ENCODE measurements at regions not wholly inside any gene's neighbourhood (a gene's known extent, or its start where the extent isn't known, plus 50 kb on each side); places are given as distances from the start of the nearest gene placed in this dataset.

GRCh38 chr5:154664869-154665268 lies 90.3 kb upstream of the LARP1 start:
- intact Hi-C loops (cut with micrococcal nuclease) = no loop called here
- Histone ChIP-seq H3K9me3 (replicated peaks; ENCODE audit: control insufficient read depth, insufficient read depth, low read length) (peaks cover 1% of the 10 kb centered on the region), H3K27me3 (ENCODE audit: control insufficient read depth in 2 of 2, insufficient read depth in 2 of 2, low read length in 2 of 2) (no peaks in the 10 kb centered on the region), H3K9me1 (replicated peaks; ENCODE audit: control insufficient read depth, extremely low read depth, insufficient read depth, low read length) (no peaks in the 10 kb centered on the region), H3K4me1 (ENCODE audit: control insufficient read depth, extremely low read depth, insufficient read depth, low read length) (no peaks in the 10 kb centered on the region), H3K4me3 (replicated peaks in 1 of 3; ENCODE audit: insufficient read depth in 1 of 3, low read depth in 1 of 3, low read length in 3 of 3) (no peak overlapping the region), H2AFZ (ENCODE audit: low read depth, low read length) (no peak overlapping the region), H4K20me1 (replicated peaks; ENCODE audit: control insufficient read depth, extremely low read depth, insufficient read depth, low read length) (no peaks in the 10 kb centered on the region), H3K79me2 (ENCODE audit: control insufficient read depth, insufficient read depth, low read length) (no peaks in the 10 kb centered on the region), H3K9ac (replicated peaks; ENCODE audit: extremely low read depth, insufficient read depth, low read length) (no peak overlapping the region), H3K4me2 (ENCODE audit: insufficient read depth, low read length) (no peak overlapping the region), H3K27ac (ENCODE audit: insufficient read depth, low read depth, low read length) (no peak overlapping the region), H3K36me3 (ENCODE audit: control insufficient read depth in 2 of 2, extremely low read depth in 1 of 2, insufficient read depth in 2 of 2, low read length in 2 of 2) (no peaks in the 10 kb centered on the region)
- CTCF ChIA-PET = no interaction called here
- POLR2A ChIA-PET = no interaction called here
- no peak for TF ChIP-seq CTCF (IDR thresholded peaks at IDR 0.05; ENCODE audit: extremely low read depth in 1 of 2, insufficient read depth in 1 of 2, low read depth in 1 of 2, low read length in 2 of 2)
- TF ChIP-seq POLR2AphosphoS5 (IDR thresholded peaks at IDR 0.05; ENCODE audit: insufficient read depth, low read depth, low read length) = no peak
- no peak for TF ChIP-seq MYC (IDR thresholded peaks at IDR 0.05; ENCODE audit: low read depth, low read length)
- TF ChIP-seq POLR2A (IDR thresholded peaks at IDR 0.05; ENCODE audit: low read depth, low read length) = no peak
- no peak for TF ChIP-seq EZH2 (IDR thresholded peaks at IDR 0.05; ENCODE audit: borderline replicate concordance, low read depth, low read length, severe bottlenecking)
- TF ChIP-seq GATA2 (IDR thresholded peaks at IDR 0.05; ENCODE audit: insufficient read depth, insufficient read length, low read depth, low read length) = no peak
- no peak for TF ChIP-seq FOS (IDR thresholded peaks at IDR 0.05; ENCODE audit: borderline replicate concordance, insufficient read depth, low read length)
- TF ChIP-seq MAX (IDR thresholded peaks at IDR 0.05; ENCODE audit: insufficient read depth, insufficient read length) = no peak
- no peak for TF ChIP-seq JUN (IDR thresholded peaks at IDR 0.05; ENCODE audit: borderline replicate concordance, insufficient read depth, insufficient read length, low read depth)
- DNase-seq (ENCODE audit: low read depth, low spot score) (no peak), FAIRE-seq (no peak)
- no TSS peak for BruUV-seq (replicated peaks)
- dilution Hi-C loops (cut with MboI; ENCODE audit: extremely low pct_ligation_motif_present, low sequenced_read_pairs) = no loop called here

Data from endothelial cell of umbilical vein (primary cell).